Vagina (tissue), 2 donors: ENCODE measurements at regions not wholly inside any gene's neighbourhood (a gene's known extent, or its start where the extent isn't known, plus 50 kb on each side); places are given as distances from the start of the nearest gene placed in this dataset.

Source experiments
- POLR2A ChIP-seq, 2 donors: fragments of 450-650 bp; IDR thresholded peaks; one replicate each; pipeline ENCODE4 v1.6.1; 2017; ENCODE audit warnings: antibody characterized with exemption in 2 of 2, mild to moderate bottlenecking in 2 of 2, moderate library complexity in 2 of 2
- TF ChIP-seq, protein P1 (sequence below), 3 experiments: fragments of 450-650 bp in 2 of 3; fragments of 200-600 bp in 1 of 3; sonication (generic) in 1 of 3; IDR thresholded peaks; one replicate each; pipeline ENCODE4 v1.5.1; 2017 to 2019; ENCODE audit warnings: antibody characterized with exemption in 3 of 3, mild to moderate bottlenecking in 2 of 3, moderate library complexity in 2 of 3

DNA sequence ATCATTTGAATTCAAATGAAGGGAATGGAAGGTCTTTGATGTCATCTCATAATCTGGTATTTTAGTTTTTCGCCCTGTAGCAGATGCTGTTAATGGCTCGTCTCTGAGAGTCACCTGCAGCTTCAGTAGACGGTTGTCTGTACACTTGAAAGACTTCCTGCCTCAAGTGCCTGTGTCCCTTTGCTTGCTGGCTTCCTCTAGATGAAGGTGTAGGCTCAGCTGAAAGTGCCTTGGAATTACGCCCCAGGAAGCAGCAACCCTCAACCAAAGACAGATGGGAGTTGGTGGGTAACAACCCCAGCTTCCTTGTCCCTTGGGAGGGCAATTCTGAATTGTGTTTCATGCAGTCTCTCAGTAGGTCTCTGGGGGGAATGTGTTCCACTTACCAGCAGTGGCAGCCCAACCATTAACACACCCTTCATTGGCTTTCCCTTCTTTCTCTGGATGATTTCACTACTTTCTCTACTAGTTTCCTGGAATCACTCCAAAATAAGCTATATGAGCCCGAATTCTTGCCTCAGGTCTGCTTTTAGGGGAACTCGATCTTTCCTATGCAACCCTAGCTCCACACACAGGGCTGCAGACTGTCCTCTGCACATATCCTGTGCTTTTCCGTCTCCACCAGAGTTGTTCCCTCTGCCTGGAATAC is 395.6 kb downstream of the DMAC1 start:
- TF ChIP-seq, protein P1, sequence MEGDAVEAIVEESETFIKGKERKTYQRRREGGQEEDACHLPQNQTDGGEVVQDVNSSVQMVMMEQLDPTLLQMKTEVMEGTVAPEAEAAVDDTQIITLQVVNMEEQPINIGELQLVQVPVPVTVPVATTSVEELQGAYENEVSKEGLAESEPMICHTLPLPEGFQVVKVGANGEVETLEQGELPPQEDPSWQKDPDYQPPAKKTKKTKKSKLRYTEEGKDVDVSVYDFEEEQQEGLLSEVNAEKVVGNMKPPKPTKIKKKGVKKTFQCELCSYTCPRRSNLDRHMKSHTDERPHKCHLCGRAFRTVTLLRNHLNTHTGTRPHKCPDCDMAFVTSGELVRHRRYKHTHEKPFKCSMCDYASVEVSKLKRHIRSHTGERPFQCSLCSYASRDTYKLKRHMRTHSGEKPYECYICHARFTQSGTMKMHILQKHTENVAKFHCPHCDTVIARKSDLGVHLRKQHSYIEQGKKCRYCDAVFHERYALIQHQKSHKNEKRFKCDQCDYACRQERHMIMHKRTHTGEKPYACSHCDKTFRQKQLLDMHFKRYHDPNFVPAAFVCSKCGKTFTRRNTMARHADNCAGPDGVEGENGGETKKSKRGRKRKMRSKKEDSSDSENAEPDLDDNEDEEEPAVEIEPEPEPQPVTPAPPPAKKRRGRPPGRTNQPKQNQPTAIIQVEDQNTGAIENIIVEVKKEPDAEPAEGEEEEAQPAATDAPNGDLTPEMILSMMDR (IDR thresholded peaks at IDR 0.05): no peak
- no peak for TF ChIP-seq POLR2A (IDR thresholded peaks at IDR 0.05)
